ENCODE measurements at regions not wholly inside any gene's neighbourhood (a gene's known extent, or its start where the extent isn't known, plus 50 kb on each side); places are given as distances from the start of the nearest gene placed in this dataset.

GRCh38 chr22:48088926-48089536 lies 1326.6 kb downstream of the TBC1D22A start:
- TF ChIP-seq POLR2A (IDR thresholded peaks at IDR 0.05) (no peak), CTCF (IDR thresholded peaks at IDR 0.05) (no peak)
